ENCODE measurements at regions not wholly inside any gene's neighbourhood (a gene's known extent, or its start where the extent isn't known, plus 50 kb on each side); places are given as distances from the start of the nearest gene placed in this dataset.

- DNase-seq, result no peak
These were observed 435.4 kb downstream of the IRS1 start for GRCh38 chr2:226364217-226364616.

- DNase-seq, result no peak
These were observed 436.6 kb downstream of the IRS1 start for GRCh38 chr2:226362980-226363379.

DNA sequence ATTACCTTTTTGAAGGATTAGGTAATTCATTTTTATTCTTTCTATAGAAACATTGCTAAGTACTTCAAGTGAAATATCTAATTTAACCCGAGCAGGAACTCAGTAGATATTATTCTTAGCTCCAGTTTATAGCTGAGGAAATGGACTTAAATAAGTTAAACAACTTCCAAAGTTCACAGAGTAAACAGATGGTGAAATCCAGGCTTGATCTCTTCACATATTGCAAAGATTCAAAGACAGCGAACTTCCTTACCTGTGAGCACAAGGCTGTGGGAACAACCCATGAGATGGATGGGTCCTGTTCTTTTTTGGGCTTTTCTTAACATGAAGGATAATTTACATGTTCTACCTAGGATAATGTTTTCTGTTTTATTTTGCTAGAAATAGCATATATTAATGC lies 439.0 kb downstream of the IRS1 start:
- DNase-seq, result no peak

GRCh38 chr2:226358688-226359087 lies 440.9 kb downstream of the IRS1 start:
- DNase-seq, result no peak

DNA sequence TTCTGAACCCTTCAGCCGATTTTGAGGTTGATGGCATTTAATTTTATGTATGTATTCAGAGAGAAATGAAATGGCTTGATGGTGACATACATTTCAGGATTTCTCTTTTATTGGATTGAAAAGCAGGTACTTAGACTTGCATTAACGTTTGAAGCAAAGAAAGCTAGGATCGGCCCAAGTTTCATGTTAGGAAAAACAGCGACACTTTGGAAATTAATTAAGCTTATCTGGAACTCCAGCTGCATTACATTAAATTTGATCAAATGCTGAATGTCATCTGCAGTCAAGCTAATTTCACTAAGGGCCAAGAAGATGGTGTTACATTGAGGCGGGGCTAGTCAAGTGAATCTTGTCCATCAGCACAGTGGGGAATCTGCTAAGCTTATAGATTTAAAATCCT lies 441.8 kb downstream of the IRS1 start:
- no peak for DNase-seq

DNA sequence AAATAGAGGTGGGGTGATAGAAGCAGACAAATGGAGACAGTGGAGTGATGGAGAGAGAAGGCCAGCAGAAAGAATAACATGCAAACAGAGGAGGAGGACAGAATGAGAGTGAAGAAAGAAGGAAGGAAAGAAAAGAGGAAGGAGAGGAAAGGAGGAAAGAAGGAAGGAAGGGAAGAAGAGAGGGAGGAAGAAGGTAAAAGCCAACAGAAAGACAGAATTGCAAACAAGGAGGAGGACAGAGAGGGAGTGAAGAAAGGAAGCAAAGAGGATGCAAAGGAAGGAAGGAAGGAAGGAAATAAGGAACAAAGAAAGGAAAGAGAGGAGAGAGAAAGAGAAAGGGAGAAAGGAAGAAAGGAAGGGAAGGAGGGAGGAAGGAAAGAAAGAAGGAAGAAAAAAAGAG lies 444.0 kb downstream of the IRS1 start:
- DNase-seq, result no peak

DNA sequence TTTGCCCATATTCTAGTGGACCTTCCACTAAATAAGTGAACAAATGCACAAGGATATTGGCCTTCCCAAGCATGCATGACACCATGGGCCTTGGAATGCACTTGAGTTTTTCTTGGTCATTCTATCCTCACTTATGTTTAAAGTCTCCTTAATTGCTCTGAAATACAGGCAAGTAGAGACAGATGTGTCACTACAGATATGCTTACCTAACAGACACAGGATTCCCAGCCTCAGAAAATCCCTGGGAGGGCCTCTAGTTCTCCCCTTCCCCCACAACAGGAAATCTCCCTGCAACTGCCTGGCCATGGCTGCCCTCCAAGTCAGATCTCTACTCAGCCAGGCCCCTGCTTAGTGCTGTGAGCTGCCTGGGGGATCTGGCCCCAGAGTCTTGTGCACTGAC lies 445.2 kb downstream of the IRS1 start:
- no peak for DNase-seq

GRCh38 chr2:226352941-226353560 lies 446.6 kb downstream of the IRS1 start:
- no peak for DNase-seq

GRCh38 chr2:226351711-226352110 lies 447.9 kb downstream of the IRS1 start:
- DNase-seq, result no peak

GRCh38 chr2:226339616-226340015 lies 460.0 kb downstream of the IRS1 start:
- DNase-seq, result no peak

DNA sequence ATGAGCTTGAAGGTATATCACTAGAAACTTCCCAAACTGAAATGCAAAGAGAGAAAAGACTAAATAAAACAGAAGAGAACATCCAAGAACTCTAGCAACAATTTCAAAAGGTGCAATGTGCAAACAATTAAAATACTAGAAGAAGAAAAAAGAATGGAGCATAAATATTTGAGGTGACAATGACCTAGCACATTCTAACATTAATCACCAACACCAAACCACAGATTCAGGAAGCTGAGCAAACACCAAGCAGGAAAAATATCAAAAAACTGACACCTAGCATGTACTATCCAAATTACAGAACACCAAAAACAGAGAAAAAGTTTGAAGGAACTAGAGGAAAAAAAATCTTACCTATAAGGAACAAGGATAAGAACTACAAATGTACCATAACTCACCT lies 460.8 kb downstream of the IRS1 start:
- no peak for DNase-seq

GRCh38 chr2:226337941-226338600 lies 461.5 kb downstream of the IRS1 start:
- no peak for DNase-seq

- no peak for DNase-seq
These were observed 463.3 kb downstream of the IRS1 start for GRCh38 chr2:226336283-226336682.

- no peak for DNase-seq
These were observed 464.5 kb downstream of the IRS1 start for GRCh38 chr2:226334981-226335720.

DNA sequence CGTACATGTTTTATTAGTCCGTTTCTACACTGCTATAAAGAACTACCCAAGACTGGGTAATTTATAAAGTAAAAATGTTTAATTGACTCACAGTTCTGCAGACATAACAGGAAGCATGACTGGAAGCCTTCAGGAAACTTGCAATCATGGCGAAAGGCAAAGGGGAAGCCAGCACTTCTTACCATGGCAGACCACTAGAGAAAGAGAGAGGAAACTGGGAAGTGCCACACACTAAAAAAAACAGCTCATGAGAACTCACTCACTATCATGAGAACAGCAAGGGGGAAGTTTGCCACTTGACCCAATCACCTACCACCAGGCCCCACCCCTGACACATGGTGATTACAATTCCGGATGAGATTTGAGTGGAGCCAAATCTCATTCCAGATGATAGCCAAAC lies 466.2 kb downstream of the IRS1 start:
- no peak for DNase-seq

- DNase-seq, result no peak
These were observed 469.4 kb downstream of the IRS1 start for GRCh38 chr2:226330206-226330605.

- DNase-seq, result no peak
These were observed 470.4 kb downstream of the IRS1 start for GRCh38 chr2:226329180-226329579.

DNA sequence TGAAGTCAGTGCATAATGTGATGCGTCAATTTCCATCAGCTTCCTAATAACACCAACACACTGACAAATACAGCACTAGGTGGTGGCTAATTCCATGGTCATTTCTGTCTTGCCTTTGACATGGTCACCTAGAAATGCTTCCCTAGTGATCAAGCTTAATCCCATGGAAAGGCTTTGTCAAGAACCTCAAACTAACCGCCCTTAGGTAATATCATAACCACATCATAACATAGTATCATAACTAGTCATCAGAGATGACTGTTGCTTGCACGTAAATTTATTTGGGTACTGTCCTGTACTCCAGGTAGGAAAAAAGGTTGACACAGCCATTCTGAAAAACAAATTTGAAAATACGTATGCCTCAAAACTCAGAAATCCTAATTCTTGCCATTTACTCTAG lies 471.8 kb downstream of the IRS1 start:
- DNase-seq, result no peak

- DNase-seq, result no peak
These were observed 474.1 kb downstream of the IRS1 start for GRCh38 chr2:226325526-226325925.

- no peak for DNase-seq
These were observed 479.3 kb downstream of the IRS1 start for GRCh38 chr2:226320076-226320948.

GRCh38 chr2:226317970-226318369 lies 481.6 kb downstream of the IRS1 start:
- no peak for DNase-seq

DNA sequence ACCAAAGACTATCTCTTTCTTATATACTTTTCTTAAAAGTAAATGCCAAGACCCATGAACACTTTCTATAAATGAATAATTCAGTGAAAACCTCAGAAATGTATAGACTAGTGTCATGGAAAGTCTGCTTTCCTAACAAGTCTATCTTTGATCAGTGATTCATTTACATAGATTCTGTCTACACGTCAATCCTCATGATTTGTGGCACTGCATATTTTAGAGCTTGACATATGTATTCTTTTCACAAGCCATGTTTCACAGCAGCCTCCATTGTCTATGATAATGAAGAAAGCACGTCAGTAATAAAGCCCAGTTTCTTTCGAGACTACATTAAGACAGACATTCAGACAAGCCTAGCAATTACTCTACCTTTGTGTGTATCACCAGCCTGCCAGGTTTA lies 486.6 kb downstream of the IRS1 start:
- no peak for DNase-seq

DNA sequence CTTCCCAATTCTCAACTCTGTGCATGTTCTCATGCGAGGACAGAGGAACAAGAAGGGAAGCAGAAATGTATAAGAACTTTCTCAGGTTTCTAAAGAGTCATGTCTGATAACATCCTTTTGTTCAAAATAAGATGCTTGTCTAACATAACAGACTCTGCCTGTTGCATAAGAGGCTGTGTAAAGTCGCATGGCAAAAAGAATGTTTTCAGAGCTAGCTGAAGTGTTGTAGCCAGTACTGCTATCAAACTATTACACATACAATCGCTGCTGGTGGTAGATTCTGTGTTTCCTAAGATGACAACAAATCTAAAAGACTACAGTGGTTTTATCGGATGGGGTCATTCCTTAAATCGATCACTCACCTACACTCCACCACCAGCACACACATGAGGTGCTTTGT lies 487.5 kb downstream of the IRS1 start:
- DNase-seq, result no peak

All from stimulated activated CD4-positive, alpha-beta T cell treated with anti-CD3 and anti-CD28 coated beads, Interleukin-2, amount 100 ng/mL, for 24 hours (primary cell).